ENCODE measurements at regions not wholly inside any gene's neighbourhood (a gene's known extent, or its start where the extent isn't known, plus 50 kb on each side); places are given as distances from the start of the nearest gene placed in this dataset.

- TF ChIP-seq POLR2A (IDR thresholded peaks at IDR 0.05), result no peak
- TF ChIP-seq, protein P1, sequence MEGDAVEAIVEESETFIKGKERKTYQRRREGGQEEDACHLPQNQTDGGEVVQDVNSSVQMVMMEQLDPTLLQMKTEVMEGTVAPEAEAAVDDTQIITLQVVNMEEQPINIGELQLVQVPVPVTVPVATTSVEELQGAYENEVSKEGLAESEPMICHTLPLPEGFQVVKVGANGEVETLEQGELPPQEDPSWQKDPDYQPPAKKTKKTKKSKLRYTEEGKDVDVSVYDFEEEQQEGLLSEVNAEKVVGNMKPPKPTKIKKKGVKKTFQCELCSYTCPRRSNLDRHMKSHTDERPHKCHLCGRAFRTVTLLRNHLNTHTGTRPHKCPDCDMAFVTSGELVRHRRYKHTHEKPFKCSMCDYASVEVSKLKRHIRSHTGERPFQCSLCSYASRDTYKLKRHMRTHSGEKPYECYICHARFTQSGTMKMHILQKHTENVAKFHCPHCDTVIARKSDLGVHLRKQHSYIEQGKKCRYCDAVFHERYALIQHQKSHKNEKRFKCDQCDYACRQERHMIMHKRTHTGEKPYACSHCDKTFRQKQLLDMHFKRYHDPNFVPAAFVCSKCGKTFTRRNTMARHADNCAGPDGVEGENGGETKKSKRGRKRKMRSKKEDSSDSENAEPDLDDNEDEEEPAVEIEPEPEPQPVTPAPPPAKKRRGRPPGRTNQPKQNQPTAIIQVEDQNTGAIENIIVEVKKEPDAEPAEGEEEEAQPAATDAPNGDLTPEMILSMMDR (IDR thresholded peaks at IDR 0.05), result no peak
These were observed 117.0 kb upstream of the POU3F2 start for GRCh38 chr6:98717322-98717877.
